Astrocyte (in vitro differentiated cells and primary cell): ENCODE measurements at regions not wholly inside any gene's neighbourhood (a gene's known extent, or its start where the extent isn't known, plus 50 kb on each side); places are given as distances from the start of the nearest gene placed in this dataset.
"Not testable (repeated sequence)": the region's sequence is repeated elsewhere in the genome, so short reads cannot be mapped to it uniquely, and the experiment has no call there.

Source experiments
- DNase-seq: peaks from one replicate; pipeline ENCODE4 v3.0.0-alpha.2; 2010; ENCODE audit warnings: low read depth
- FAIRE-seq: peaks from 2 replicates; lab custom pipeline; 2011; peaks lifted over from hg19 to GRCh38; lab: Jason Lieb, UNC
- H2AFZ ChIP-seq: 2 replicates; pipeline ENCODE4 v1.6.0; 2012; ENCODE audit warnings: low read depth, low read length, inconsistent platforms
- H3K27ac ChIP-seq: 2 replicates; pipeline ENCODE4 v1.5.1; 2011; ENCODE audit warnings: low read depth, low read length, inconsistent platforms
- H3K27me3 ChIP-seq: 2 replicates; pipeline ENCODE4 v1.6.0; 2011; ENCODE audit warnings: low read length, inconsistent platforms; ENCODE audit not compliant: insufficient read depth
- H3K36me3 ChIP-seq: 2 replicates; pipeline ENCODE4 v1.5.1; 2011; ENCODE audit warnings: low read length, inconsistent platforms; ENCODE audit not compliant: insufficient read depth
- H3K4me1 ChIP-seq: 2 replicates; pipeline ENCODE4 v1.5.1; 2011; ENCODE audit warnings: low read length, inconsistent platforms; ENCODE audit not compliant: insufficient read depth
- H3K4me2 ChIP-seq: 2 replicates; pipeline ENCODE4 v1.6.0; 2012; ENCODE audit warnings: low read length, inconsistent platforms
- H3K4me3 ChIP-seq: 2 replicates; pipeline ENCODE4 v1.5.1; 2011; ENCODE audit warnings: low read depth, mild to moderate bottlenecking, low read length, inconsistent platforms; ENCODE audit not compliant: insufficient read depth
- H3K79me2 ChIP-seq: 2 replicates; pipeline ENCODE4 v1.6.0; 2012; ENCODE audit warnings: mild to moderate bottlenecking, low read length, inconsistent platforms; ENCODE audit not compliant: insufficient read depth
- H3K9ac ChIP-seq: 2 replicates; pipeline ENCODE4 v1.6.0; 2012; ENCODE audit warnings: mild to moderate bottlenecking, low read length, inconsistent platforms
- H3K9me3 ChIP-seq: 2 replicates; pipeline ENCODE4 v1.5.1; 2012; ENCODE audit warnings: low read depth, mild to moderate bottlenecking, low read length, inconsistent platforms; ENCODE audit not compliant: insufficient read depth
- H4K20me1 ChIP-seq: 2 replicates; pipeline ENCODE4 v1.6.0; 2012; ENCODE audit warnings: low read length, inconsistent platforms; ENCODE audit not compliant: insufficient read depth
- H3K27ac Mint-ChIP-seq: one replicate; pipeline ENCODE4 v1.8.0; 2021; ENCODE audit warnings: mild to moderate bottlenecking, mixed read lengths; ENCODE audit not compliant: unreplicated experiment
- H3K27me3 Mint-ChIP-seq: one replicate; pipeline ENCODE4 v1.8.0; 2021; ENCODE audit warnings: low read depth, mixed read lengths; ENCODE audit not compliant: unreplicated experiment
- H3K36me3 Mint-ChIP-seq: one replicate; pipeline ENCODE4 v1.8.0; 2021; ENCODE audit warnings: low read depth, mixed read lengths; ENCODE audit not compliant: unreplicated experiment
- H3K4me1 Mint-ChIP-seq: one replicate; pipeline ENCODE4 v1.8.0; 2021; ENCODE audit warnings: low read depth, mixed read lengths; ENCODE audit not compliant: unreplicated experiment
- H3K4me3 Mint-ChIP-seq: one replicate; pipeline ENCODE4 v1.8.0; 2021; ENCODE audit warnings: mild to moderate bottlenecking, moderate library complexity, mixed read lengths; ENCODE audit not compliant: unreplicated experiment
- H3K9me3 Mint-ChIP-seq: one replicate; pipeline ENCODE4 v1.8.0; 2021; ENCODE audit warnings: mild to moderate bottlenecking, mixed read lengths; ENCODE audit not compliant: unreplicated experiment
- EZH2 ChIP-seq: IDR thresholded peaks from 2 replicates; pipeline ENCODE4 v1.6.1; 2012; ENCODE audit warnings: mild to moderate bottlenecking, low read length, inconsistent platforms; ENCODE audit not compliant: insufficient read depth
- TF ChIP-seq, protein P1 (sequence below): IDR thresholded peaks from 2 replicates; pipeline ENCODE4 v1.5.1; 2011; ENCODE audit warnings: low read depth, mild to moderate bottlenecking, inconsistent platforms, low read length, moderate library complexity; ENCODE audit not compliant: insufficient read depth

GRCh38 chr10:51012073-51012472, 62.2 kb upstream of the PRKG1 start:
- Mint-ChIP-seq H3K4me1 (peaks cover 2% of the 10 kb centered on the region), H3K27me3 (no peaks in the 10 kb centered on the region), H3K27ac (no peak overlapping the region), H3K9me3 (peaks cover 2% of the 10 kb centered on the region), H3K4me3 (no peak overlapping the region), H3K36me3 (no peaks in the 10 kb centered on the region)
- H2AFZ ChIP-seq: no peak overlapping the region
- no peaks in the 10 kb centered on the region for H3K27me3 ChIP-seq
- H3K9ac ChIP-seq: no peak overlapping the region
- no peaks in the 10 kb centered on the region for H3K36me3 ChIP-seq
- H4K20me1 ChIP-seq: no peaks in the 10 kb centered on the region
- DNase-seq: no peak
- FAIRE-seq: no peak
- TF ChIP-seq, protein P1, sequence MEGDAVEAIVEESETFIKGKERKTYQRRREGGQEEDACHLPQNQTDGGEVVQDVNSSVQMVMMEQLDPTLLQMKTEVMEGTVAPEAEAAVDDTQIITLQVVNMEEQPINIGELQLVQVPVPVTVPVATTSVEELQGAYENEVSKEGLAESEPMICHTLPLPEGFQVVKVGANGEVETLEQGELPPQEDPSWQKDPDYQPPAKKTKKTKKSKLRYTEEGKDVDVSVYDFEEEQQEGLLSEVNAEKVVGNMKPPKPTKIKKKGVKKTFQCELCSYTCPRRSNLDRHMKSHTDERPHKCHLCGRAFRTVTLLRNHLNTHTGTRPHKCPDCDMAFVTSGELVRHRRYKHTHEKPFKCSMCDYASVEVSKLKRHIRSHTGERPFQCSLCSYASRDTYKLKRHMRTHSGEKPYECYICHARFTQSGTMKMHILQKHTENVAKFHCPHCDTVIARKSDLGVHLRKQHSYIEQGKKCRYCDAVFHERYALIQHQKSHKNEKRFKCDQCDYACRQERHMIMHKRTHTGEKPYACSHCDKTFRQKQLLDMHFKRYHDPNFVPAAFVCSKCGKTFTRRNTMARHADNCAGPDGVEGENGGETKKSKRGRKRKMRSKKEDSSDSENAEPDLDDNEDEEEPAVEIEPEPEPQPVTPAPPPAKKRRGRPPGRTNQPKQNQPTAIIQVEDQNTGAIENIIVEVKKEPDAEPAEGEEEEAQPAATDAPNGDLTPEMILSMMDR: no peak
- TF ChIP-seq EZH2: no peak
- no peak overlapping the region for H3K4me2 ChIP-seq
- H3K79me2 ChIP-seq: no peaks in the 10 kb centered on the region
- H3K4me3 ChIP-seq: no peak overlapping the region
- no peak overlapping the region for H3K27ac ChIP-seq
- no peaks in the 10 kb centered on the region for H3K9me3 ChIP-seq
- H3K4me1 ChIP-seq: no peaks in the 10 kb centered on the region

DNA sequence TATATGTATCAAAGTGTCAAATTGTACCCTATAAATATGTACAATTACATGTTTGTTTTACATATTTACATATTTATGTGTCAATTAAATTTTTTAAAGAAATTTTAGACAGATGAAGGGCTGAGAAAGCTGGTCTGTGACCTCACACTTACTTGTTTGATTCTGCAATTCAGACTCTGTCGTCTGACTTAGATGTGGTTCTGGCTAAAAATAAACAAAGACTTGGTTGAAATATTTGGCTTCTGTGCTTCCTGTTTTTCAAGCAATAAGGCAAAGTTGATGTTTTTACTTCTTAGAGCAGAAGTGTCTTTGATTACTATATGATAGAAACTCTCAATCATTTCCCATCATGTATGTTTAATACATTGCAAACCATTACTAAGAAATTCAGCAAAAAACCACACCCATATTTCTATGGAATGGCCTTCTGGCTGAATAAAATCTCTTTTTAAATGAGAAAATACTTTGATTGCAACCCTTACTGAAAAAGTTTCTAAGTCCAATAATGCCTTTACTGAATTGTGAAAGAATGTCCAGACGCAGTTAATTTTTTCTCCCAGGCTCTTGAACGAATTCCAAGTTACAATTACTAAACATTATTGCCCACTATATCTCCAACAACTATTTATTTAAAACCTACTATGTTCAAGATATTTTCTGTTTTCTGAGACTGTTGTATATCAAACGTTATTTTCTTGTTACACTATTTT, 59.5 kb upstream of the PRKG1 start:
- H3K9me3 Mint-ChIP-seq: peaks cover 2% of the 10 kb centered on the region
- Histone ChIP-seq H4K20me1 (no peaks in the 10 kb centered on the region), H3K4me2 (no peak overlapping the region), H3K79me2 (no peaks in the 10 kb centered on the region), H3K4me1 (no peaks in the 10 kb centered on the region), H3K36me3 (no peaks in the 10 kb centered on the region), H3K9me3 (no peaks in the 10 kb centered on the region), H3K4me3 (no peak overlapping the region), H3K9ac (no peak overlapping the region), H3K27me3 (no peaks in the 10 kb centered on the region), H2AFZ (no peak overlapping the region), H3K27ac (no peak overlapping the region)
- peak; percentile 34 for FAIRE-seq
- TF ChIP-seq EZH2: no peak
- TF ChIP-seq, protein P1: no peak
- H3K27ac Mint-ChIP-seq: no peak overlapping the region
- H3K27me3 Mint-ChIP-seq: no peaks in the 10 kb centered on the region
- DNase-seq: no peak
- no peaks in the 10 kb centered on the region for H3K36me3 Mint-ChIP-seq
- H3K4me1 Mint-ChIP-seq: no peaks in the 10 kb centered on the region
- H3K4me3 Mint-ChIP-seq: no peak overlapping the region

DNA sequence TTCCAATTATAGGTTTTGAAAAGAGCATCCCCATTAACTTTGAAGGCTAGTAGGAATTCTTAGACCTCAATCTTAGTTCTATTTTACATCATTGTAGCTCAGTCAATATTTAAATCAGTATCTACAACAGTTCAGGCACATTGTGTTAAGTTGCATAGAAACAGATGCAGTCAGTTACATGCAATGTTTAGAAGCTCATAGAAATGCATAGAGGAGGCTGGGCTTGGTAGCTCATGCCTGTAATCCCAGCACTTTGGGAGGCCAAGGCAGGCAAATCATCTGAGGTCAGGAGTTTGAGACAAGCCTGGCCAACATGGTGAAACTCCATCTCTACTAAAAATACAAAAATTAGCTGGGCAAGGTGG, 58.9 kb upstream of the PRKG1 start:
- not testable (repeated sequence) for H3K4me1 ChIP-seq, H3K36me3 Mint-ChIP-seq, H3K4me3 ChIP-seq, H3K4me1 Mint-ChIP-seq, FAIRE-seq, H2AFZ ChIP-seq, H3K36me3 ChIP-seq, H3K27me3 ChIP-seq, H4K20me1 ChIP-seq, H3K27ac ChIP-seq, H3K9me3 ChIP-seq, H3K4me2 ChIP-seq, DNase-seq, H3K9me3 Mint-ChIP-seq, H3K79me2 ChIP-seq, H3K9ac ChIP-seq, H3K4me3 Mint-ChIP-seq, H3K27me3 Mint-ChIP-seq, H3K27ac Mint-ChIP-seq
